GM19372 (cell line): ENCODE measurements at regions not wholly inside any gene's neighbourhood (a gene's known extent, or its start where the extent isn't known, plus 50 kb on each side); places are given as distances from the start of the nearest gene placed in this dataset.
"Not testable (repeated sequence)": the region's sequence is repeated elsewhere in the genome, so short reads cannot be mapped to it uniquely, and the experiment has no call there.

ENCODE experiments used
- ATAC-seq: cut with Tn5 transposase; IDR thresholded peaks from one replicate; pipeline ENCODE4 v1.9.1; 2021; ENCODE audit warnings: mild to moderate bottlenecking, low read depth, moderate library complexity; ENCODE audit not compliant: unreplicated experiment

- no peak for ATAC-seq
Measured at GRCh38 chr2:235105821-235106359, 154.1 kb downstream of the SH3BP4 start.

GRCh38 chr2:235106874-235107639, 155.2 kb downstream of the SH3BP4 start:
- ATAC-seq: no peak

- ATAC-seq: no peak
Measured at GRCh38 chr2:235107640-235107951, 155.8 kb downstream of the SH3BP4 start.

GRCh38 chr2:235109561-235109960, 157.7 kb downstream of the SH3BP4 start:
- not testable (repeated sequence) for ATAC-seq

GRCh38 chr2:235112365-235112764, 160.5 kb downstream of the SH3BP4 start:
- no peak for ATAC-seq

- ATAC-seq: no peak
Measured at GRCh38 chr2:235113854-235114253, 162.0 kb downstream of the SH3BP4 start.

- ATAC-seq: no peak
Measured at GRCh38 chr2:235114286-235114685, 162.5 kb downstream of the SH3BP4 start.

- no peak for ATAC-seq
Measured at GRCh38 chr2:235115521-235115920, 163.7 kb downstream of the SH3BP4 start.

GRCh38 chr2:235116885-235117492, 165.2 kb downstream of the SH3BP4 start:
- no peak for ATAC-seq

- no peak for ATAC-seq
Measured at GRCh38 chr2:235126768-235127167, 175.0 kb downstream of the SH3BP4 start.

GRCh38 chr2:235127931-235128330, 176.1 kb downstream of the SH3BP4 start:
- no peak for ATAC-seq

GRCh38 chr2:235129850-235130249, 178.0 kb downstream of the SH3BP4 start:
- ATAC-seq: no peak

GRCh38 chr2:235131334-235132305, 179.8 kb downstream of the SH3BP4 start:
- no peak for ATAC-seq

- ATAC-seq: no peak
Measured at GRCh38 chr2:235132651-235133050, 180.8 kb downstream of the SH3BP4 start.

- no peak for ATAC-seq
Measured at GRCh38 chr2:235133837-235134236, 182.0 kb downstream of the SH3BP4 start.

- ATAC-seq: no peak
Measured at GRCh38 chr2:235134420-235134819, 182.6 kb downstream of the SH3BP4 start.

- no peak for ATAC-seq
Measured at GRCh38 chr2:235135195-235135965, 183.6 kb downstream of the SH3BP4 start.

GRCh38 chr2:235135990-235136561, 184.3 kb downstream of the SH3BP4 start:
- no peak for ATAC-seq

- no peak for ATAC-seq
Measured at GRCh38 chr2:235138339-235138738, 186.5 kb downstream of the SH3BP4 start.
